ENCODE measurements at regions not wholly inside any gene's neighbourhood (a gene's known extent, or its start where the extent isn't known, plus 50 kb on each side); places are given as distances from the start of the nearest gene placed in this dataset.
"Not testable (repeated sequence)": the region's sequence is repeated elsewhere in the genome, so short reads cannot be mapped to it uniquely, and the experiment has no call there.

DNA sequence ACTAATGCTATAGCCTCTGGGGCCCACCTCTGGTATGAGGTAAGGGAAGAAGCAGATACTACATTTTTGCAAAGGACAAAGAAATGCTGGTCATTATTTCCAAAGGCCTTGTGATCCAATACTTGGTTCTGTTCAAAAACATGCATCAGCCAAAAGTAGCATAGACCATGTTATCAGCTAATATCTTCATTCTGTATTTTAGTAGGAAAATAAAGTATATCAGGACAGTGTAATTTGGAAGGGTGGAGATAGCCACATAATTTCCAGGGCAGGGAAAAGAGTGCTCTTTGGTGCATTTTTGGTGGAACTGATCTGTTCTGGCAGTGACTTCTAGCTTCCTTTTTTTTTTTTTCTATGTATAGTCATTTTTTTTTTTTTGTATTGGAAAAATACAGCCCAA, 258.0 kb upstream of the SOX4 start:
- DNase-seq: no peak

DNA sequence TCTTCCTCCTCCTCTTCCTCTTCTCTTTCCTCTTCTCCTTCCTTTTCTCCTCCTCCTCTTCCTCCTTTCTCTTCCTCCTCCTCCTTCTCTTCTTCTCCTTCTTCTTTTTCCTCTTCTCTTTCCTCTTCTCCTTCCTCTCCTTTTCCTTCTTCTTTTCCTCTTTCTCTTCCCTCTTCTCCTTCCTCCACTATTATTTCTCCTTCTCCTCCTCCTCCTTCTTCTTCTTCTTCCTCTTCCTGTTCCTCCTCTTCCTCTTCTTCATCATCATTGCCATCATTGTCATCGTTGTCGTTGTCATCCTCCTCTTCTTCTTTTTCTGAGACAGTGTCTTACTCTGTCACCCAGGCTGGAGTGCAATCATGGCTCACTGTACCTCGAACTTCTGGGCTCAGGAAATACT, 256.3 kb upstream of the SOX4 start:
- no peak for DNase-seq

DNA sequence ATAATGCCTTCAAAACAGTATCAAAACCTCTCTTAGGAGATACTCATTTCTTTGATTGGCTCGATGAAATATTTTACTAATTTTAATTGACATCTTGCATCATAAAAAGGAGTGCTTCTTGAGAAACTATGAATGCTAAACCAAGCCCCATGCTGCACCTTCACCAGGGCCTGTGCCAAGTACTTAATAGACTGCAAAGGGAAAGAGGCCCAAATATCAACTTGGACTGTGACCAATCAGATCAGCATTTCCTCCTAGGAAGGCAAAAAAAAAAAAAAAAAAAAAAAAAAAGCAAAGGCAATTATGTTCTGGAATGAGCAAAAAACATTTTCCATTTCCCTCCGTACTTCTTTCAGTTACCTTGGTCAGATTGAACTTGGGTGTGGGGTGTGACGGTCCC, 253.0 kb upstream of the SOX4 start:
- DNase-seq: no peak

DNA sequence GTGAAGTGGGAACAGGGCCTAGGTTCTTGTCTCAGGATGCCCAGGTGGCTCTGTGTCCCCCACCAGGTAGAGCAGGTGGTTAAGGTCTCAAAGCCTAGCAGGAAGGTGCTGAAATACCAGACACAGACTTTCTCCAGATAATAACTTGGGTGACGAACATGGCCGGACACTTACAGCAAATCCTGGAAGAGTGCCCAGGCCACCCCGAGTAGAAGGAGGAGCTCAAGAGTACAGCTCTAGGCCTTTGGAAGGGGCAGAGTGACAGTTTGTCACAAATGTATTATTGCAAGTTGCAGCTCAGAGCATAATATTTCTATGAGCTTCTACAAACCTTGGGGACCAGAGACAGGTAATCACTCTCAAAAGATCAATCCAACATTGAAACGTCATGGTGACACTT, 251.6 kb upstream of the SOX4 start:
- DNase-seq: no peak

DNA sequence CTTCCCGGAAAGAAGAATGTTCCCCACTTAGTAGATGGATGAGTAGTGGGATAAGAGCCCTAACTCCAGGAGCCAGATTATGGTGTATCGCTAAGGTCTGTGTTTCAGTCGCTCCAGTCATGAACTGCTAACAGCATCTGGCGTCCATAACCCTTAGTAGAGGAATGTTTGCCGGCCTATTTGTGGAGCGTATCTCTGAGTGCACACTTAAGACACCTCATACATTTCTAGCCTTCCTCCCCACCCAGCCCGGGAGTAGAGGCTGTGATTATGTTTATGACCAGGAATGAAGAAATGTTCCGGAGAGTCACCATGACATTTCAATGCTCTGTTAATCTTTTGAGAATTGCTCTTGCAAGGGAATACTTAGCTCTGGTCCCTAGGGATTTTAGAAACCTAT, 251.1 kb upstream of the SOX4 start:
- DNase-seq: no peak

DNA sequence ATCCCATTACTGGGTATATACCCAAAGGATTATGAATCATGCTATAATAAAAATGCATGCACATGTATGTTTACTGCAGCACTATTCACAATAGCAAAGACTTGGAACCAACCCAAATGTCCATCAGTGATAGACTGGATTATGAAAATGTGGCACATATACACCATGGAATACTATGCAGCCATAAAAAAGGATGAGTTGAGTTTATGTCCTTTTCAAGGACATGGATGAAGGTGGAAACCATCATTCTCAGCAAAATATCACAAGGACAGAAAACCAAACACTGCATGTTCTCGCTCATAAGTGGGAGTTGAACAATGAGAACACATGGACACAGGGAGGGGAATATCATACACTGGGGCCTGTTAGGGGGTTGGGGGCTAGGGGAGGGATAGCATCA, 247.8 kb upstream of the SOX4 start:
- DNase-seq: not testable (repeated sequence)

DNA sequence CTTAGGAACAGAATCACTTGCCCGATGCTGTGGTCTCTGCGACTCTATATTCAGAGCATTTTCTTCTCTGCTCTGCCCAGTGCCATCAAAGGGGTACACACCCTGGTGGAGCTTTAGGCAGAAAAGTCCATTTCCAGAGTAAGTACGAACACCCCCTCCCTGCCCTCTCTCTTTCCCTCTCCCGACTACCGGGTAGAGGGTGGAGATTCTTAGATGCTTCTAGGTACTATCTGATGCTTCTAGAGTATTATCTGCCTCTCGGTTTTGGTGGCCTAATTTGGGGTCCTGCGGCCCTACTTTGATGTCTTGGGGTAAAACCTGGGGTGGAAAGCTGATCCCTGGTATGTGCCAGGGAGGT, 245.4 kb upstream of the SOX4 start:
- DNase-seq: no peak

DNA sequence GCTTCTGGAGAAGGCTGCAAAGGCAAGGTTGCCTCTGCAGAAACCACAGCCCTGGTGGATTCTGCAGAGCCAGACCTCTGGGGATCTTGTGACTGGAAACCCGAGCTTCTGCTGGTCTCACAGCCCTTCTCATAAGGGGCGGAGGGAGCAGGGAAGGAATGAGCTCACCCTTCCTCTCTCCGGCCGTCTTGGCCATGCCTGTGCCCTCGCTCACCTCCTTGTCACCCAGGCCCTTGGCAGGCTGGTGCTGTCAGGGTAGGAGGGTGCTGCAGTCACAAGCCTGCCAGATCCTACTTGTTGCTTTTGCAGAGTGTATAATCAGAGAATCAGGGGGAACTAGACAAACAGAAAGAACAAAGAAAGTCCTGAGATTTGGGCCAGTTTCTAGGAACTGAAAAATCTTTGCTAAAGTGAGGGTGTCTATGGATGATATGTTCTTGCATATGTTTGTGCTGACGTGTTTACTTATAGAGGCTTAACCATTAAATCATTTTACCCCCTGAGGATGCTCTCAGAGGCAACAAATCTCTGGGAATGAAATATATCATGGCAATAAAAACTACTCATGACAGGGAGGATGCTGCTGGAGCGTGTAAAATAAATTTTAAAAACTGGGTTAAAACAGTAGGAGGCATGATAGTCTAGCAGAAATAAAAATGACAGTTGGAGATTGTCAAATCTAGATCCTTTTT, 244.9 kb upstream of the SOX4 start:
- DNase-seq: no peak

DNA sequence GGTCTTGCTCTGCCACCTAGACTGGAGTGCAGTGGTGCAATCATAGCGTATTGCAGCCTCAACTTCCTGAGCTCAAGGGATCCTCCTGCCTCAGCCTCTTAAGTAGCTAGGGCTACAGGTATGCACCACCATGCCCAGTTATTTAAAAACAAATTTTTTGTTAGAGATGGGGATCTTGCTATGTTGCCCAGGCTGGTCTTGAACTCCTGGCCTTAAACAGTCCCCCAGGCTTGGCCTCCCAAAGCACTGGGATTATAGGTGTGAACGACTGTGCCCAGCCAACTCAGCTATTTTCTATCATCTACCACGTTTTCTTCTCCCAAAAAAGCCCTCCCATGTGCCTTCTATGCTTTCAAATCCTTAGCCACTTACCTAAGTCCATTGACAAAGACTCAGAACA, 243.7 kb upstream of the SOX4 start:
- DNase-seq: no peak

DNA sequence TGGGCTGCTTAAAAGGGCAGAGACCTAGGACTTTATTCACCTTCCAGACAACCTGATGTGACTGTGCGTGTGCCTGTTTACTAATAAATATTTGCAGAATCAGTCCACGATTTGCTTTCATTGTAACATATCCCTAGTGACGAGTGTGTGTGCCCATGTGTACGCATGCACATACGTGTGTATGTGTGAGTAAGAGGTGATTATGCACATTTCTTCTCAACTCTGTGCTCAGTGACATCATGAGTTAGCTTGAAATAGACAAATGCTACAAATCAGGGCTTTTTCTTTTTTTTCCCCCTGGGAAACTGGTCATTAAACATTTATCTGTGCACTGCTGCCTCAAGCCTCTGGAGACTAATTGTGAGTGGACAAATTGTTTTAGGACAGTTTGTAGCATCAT, 242.6 kb upstream of the SOX4 start:
- DNase-seq: no peak

DNA sequence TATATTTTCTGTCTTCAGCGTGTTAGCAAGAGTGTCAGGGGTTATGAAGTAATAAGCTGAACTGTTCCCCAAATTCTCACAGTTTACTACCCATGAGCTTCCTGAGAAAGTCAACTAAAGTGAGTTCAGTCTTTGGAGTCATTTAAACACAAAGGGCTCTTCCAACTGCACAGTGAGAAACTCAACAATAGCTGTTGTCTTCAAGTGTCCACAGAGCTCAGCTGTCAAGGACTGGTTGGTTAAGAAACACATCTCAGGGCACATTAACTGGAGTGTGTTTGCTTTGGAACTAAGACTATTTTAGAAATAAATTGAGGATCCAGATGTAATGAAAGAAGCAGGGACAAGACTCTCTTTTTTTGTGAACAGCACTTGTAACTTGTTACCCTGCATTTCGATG, 241.4 kb upstream of the SOX4 start:
- no peak for DNase-seq

DNA sequence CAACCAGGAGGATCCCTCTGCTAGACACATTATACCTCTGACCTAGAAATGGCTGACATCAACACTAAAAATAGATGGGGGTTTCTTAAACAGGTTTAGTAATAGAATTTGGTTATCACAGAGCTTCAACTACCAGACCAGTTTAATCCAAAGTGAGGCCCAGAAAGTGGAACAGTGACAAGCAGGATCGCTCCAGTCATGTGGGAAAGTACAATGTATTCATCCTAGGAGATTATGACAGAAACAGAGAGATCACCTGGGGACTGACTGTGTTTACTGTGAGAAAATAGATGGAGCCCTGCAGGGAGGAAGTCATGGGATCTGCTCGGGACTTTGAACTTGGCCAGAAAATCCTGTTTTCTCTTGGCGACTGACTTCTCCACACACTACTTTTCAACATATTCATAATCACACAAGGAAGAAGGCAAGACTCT, 238.7 kb upstream of the SOX4 start:
- no peak for DNase-seq

DNA sequence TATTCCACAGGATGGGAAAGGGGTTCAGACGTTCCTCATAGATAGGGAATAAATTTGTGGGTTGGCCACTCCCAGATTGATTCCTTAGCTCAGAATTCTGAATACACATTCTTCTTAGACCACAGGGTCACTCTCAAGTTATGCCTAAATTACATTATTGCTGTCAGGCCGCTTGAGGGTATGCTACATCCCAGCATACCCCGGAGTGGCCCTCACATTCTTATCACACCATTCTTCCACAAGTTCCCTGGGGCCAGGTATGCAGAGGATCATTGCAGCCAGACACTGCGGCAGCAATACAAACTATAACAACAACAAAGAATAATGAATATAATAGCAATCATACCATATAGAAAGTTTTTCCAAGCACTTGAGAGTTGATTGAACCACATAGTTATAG, 237.9 kb upstream of the SOX4 start:
- DNase-seq: no peak

DNA sequence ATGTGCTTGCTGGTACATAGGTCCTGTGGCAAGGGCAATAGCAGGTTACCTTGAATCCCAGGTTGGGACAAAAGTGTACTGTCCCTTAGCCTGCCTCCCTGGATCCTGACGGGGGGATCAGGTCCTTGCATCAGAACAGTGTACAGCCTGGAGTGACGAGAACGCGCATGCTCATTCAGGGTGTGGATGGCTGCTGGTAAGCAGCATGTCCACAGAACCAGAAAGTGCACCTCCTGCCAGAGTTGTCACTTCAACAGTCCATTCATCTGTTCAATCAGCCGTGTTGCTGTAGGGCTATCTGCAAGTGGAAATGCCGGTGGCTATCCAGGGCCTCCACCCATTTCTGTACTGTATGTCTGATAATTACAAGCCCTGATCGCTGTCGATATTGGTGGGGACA, 236.3 kb upstream of the SOX4 start:
- DNase-seq: no peak

DNA sequence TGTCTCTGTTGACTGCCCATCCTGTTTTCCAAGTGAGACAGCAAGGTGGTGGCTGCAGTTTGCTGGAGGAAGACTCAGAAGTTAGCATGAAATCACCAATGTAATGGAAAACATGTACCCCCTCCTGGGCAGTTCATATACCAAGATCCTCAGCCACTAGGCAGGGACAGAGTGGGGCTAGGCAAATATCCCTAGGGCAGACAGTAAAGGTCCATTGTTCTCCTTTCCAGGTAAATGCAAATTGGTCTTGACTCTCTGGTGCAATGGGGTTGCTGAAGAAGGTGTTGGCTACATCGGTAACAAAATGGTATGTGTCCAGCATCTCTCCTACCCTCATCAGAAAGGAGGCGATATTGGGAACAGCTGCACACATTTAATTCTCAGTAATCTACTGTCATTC, 233.6 kb upstream of the SOX4 start:
- DNase-seq: no peak

DNA sequence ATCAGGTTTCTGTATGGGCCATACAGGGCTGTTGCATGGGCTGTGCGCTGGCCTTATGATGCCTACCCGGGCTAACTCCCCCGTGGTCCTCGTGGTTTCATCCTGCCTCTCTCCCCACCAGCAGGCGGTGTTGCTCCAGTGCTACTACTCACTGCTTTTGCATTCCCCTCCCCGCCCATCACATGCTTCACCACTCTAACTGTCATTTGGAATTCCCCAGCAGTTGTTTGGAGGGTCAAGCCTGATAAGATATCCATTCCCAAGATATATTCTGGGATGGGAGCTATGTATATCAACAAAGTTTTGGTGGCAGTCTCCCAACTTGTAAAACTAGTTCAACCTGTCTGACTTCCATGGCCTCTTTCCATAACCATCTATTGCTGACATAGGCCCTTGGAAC, 233.2 kb upstream of the SOX4 start:
- DNase-seq: no peak

DNA sequence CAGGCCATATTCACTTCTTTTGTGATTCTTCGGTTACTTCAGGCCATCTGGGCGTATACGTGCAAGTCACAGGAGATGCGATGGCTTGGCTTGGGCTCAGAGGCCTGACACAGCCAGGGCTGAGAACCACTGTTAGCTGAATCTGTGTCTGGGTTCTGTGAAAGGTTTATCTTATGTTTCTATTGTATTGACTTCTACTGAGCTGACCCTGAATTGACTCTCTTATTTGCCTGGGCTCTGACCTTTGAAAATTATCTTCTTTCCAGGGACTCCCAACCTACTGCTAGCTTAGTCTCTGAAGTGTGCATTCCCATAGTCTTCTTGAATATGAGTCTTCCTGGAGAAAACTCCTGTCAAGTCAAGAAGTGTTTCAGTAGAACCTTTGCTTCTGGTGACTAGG, 226.4 kb upstream of the SOX4 start:
- DNase-seq: no peak

DNA sequence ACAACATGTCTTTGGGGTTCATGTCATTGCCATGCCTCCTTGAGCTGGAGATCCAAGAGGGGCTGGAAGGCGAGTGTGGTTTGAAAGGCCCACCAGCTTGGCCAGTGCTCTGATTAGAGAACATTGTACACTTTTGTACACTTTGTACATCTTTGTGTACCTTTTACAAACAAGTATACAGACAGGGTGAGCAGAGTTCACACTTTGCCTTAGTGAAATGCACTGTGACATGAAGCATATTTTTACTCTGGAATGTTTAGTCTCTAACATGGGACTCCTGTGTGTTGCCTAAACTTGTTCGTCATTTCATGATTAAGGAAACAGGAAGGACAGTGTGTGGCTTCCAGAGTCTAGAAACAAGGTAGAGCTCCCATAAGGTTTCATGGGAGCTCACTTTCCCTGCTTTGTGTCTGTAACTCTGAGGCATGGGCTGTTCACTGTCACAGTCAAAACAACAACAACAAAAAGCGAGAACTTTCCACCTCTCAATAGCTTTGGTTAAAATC, 225.8 kb upstream of the SOX4 start:
- DNase-seq: no peak

DNA sequence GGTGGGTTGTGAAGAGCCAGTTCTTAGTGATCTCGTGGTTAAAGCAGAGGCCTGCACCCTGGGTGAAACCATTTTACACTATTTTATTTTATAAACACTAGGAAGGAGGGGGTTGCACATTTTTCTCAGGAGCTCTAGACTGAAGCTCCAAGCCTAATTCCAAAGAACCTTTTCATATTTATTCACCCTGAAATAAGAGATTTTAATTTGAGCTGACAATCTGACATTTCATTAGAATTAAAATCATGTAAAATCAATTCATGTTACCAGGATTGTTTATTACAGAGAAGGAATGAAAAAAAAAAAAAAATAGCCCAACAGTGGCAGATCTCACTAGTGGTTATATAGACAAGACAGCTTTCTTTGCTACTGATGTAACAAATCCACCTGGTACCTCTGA, 222.5 kb upstream of the SOX4 start:
- DNase-seq: no peak

DNA sequence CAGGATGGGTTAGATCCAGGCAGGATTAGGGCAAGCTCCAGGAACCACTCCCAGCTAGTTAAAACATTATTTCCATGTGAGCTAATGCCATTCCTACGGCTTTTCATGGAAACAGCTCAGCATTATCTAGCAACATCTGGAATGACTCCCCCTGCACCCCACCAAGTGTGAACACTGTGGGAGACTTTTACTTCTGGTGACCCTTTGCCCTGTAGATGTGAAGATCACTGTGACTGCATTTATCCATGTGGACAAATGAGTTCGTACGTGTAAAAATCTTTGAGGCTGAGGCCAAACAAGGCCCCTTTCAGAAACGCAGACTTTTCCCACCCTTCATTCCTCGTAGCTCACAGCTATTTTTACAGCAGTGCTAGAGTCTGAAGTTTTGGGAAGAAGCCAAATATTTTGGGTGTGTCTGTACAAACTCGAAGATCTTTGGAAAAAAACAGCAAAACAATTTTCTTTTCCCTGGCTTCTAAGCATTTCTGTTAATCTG, 221.8 kb upstream of the SOX4 start:
- no peak for DNase-seq

DNA sequence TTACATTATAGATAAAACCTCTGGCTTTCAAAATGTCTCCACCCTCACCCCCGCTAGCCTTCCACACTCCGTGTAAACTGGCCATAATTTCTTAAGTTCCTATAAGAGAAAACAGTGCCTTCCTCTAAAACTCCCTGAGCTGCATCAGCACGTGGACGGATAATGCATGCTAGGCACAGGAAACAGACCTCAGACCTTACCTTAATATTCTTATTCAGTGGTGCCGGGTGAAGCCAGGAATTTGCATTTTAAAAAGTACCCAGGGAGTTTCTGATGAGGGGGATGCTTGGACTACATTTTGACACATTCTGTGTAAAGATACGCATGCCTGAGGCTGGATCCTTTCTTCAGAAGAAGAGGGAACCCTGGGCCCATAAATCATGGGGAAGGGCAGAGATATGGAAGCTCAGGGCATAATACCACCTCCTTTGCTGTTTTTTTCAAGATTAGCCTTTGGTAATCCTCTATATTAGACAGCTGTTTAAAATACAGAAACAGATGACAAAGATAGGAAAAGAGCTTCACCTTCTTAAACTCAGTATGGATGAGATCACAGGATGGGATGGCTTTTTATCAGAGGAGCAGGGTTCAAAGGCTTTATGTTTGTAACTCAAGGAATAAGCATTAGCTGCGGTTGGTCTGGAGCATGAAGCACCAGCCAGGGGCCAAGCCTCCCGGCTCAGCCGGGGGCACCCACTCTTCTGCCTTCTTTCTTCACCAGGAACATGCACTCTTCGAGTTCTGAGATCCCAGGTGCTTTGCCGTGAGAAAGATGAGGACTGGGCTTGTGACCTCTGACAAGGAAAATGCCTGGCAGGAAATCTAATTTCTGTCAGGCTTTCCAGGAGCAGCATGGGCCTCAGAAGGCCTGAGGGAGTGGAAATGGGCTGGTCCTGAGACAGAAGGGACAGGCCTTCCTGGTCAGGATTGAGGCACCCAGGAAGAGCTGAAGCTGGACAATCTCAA, 218.1 kb upstream of the SOX4 start:
- DNase-seq: no peak

DNA sequence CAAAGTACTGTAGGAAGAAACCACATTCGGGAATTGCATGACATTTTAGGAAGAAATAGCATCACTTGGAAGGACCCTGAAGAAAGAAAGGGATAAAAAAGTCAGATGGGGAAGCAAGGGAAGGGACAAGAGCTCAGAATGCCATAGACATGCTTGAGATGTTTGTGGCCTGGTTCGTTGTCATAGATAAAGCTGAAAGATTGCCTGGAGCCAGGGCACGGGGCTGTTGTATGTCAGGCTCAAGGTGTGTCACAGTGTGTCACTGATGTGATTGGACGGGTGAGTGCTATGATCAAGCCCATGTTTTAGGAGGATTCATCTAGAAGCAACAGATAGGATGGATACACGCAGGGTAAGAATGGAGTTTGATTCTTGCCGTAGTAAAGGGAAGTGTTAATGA, 216.2 kb upstream of the SOX4 start:
- no peak for DNase-seq

DNA sequence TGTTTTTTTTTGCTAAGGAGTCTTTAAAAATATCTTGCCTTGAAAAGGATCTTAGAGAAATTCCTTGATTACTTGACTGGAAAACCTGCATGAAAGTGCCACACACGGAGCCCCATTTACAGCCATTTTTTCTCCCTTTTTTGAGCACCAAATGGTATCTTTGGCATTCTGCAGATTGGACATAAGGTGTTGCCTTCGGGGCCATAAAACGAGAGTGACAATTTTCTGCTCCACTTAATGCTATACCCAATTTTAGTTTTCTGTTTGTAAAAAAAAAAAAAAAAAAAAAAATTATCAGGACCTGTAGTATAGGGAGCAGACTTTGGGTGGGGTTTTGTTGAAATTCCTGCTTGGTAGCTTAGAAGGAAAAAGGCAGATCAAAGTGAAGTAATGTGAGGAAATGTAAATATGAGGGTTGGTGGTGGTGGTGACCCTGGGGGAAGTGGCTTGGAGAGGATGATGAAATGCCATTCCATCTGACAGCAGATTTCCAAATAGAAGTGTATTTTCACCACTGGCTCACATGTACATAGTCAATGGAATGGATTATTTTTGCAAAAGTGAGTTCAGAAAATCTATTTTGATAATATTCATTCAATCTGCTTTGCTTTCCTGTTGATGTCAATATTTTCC, 212.1 kb upstream of the SOX4 start:
- no peak for DNase-seq
